Tibial artery (tissue), 4 donors: ENCODE measurements at regions not wholly inside any gene's neighbourhood (a gene's known extent, or its start where the extent isn't known, plus 50 kb on each side); places are given as distances from the start of the nearest gene placed in this dataset.
"Not testable (repeated sequence)": the region's sequence is repeated elsewhere in the genome, so short reads cannot be mapped to it uniquely, and the experiment has no call there.

Experiments
- DNase-seq, 2 donors: peaks; one replicate each; pipeline ENCODE4 v3.0.0-alpha.2; 2019
- H3K27ac ChIP-seq, 2 donors: fragments of 200-600 bp; sonication (generic) in 1 of 2; 1 replicate in 1 of 2; 2 replicates in 1 of 2; pipeline ENCODE4 v1.5.1; 2018 to 2019; ENCODE audit warnings: mild to moderate bottlenecking in 1 of 2
- H3K27me3 ChIP-seq, 2 donors: fragments of 200-600 bp; sonication (generic) in 1 of 2; one replicate each; pipeline versions ENCODE4 v1.5.1 to v1.6.0; 2016 to 2019
- H3K36me3 ChIP-seq, 3 donors: fragments of 200-600 bp; sonication (generic) in 2 of 3; one replicate each; pipeline ENCODE4 v1.5.1; 2016 to 2019; ENCODE audit warnings: mild to moderate bottlenecking in 2 of 3
- H3K4me1 ChIP-seq, 4 donors: fragments of 200-600 bp; sonication (generic) in 2 of 4; 1 replicate in 3 of 4; 2 replicates in 1 of 4; pipeline ENCODE4 v1.5.1; 2016 to 2019
- H3K4me3 ChIP-seq, 2 donors: fragments of 200-600 bp; sonication (generic) in 1 of 2; 1 replicate in 1 of 2; 2 replicates in 1 of 2; pipeline ENCODE4 v1.5.1; 2018 to 2019; ENCODE audit warnings: mild to moderate bottlenecking in 2 of 2
- H3K9me3 ChIP-seq, 3 donors: fragments of 200-600 bp; sonication (generic) in 1 of 3; one replicate each; pipeline ENCODE4 v1.5.1; 2016 to 2019
- CTCF ChIP-seq, 2 experiments: fragments of 200-600 bp in 1 of 2; fragments of 450-650 bp in 1 of 2; IDR thresholded peaks; one replicate each; pipeline ENCODE4 v1.5.1; 2017 to 2019; ENCODE audit warnings: antibody characterized with exemption in 2 of 2, mild to moderate bottlenecking in 1 of 2, moderate library complexity in 1 of 2
- intact Hi-C: fragments of 100-400 bp; cut with DNase I; formaldehyde crosslinking; loops from one replicate; pipeline ENCODE4 v1.15.0; 2023; ENCODE audit warnings: low total_unique reads

DNA sequence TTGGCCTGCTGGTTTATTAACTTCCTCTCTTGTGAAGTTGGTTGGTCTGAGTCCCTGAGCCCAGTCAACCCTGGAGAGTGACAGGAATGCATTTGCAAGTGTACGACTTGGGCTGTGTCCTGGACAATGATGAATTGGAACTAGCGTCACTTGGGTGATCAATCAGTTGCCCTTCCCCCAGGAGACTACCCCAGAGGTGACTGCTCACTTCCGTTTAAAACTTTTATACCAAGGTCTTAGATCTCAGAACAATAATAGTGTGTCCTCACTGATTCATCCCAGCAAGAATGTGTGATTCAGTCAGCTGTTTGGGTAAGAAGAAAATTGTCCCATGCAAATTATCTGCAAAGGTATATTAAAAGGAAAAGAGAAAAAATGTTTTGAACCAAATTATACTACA lies 102.9 kb upstream of the ARMC3 start:
- no peak overlapping the region for H3K4me3 ChIP-seq
- DNase-seq, result no peak
- H3K36me3 ChIP-seq, result no peaks in the 10 kb centered on the region
- H3K4me1 ChIP-seq, result peaks cover 0 to 19% (median 2%) of the 10 kb centered on the region in 4 donors
- no peak for TF ChIP-seq CTCF (IDR thresholded peaks at IDR 0.05)
- H3K9me3 ChIP-seq, result no peaks in the 10 kb centered on the region
- intact Hi-C loops, result no loop called here
- no peak overlapping the region for H3K27ac ChIP-seq
- H3K27me3 ChIP-seq, result no peaks in the 10 kb centered on the region

GRCh38 chr10:22824520-22824919 lies 103.3 kb upstream of the ARMC3 start:
- Histone ChIP-seq H3K4me3 (no peak overlapping the region), H3K27ac (no peak overlapping the region), H3K27me3 (no peaks in the 10 kb centered on the region), H3K36me3 (no peaks in the 10 kb centered on the region), H3K4me1 (peaks cover 0 to 19% (median 2%) of the 10 kb centered on the region in 4 donors), H3K9me3 (no peaks in the 10 kb centered on the region)
- TF ChIP-seq CTCF (IDR thresholded peaks at IDR 0.05), result no peak
- intact Hi-C loops, result no loop called here
- DNase-seq, result no peak

DNA sequence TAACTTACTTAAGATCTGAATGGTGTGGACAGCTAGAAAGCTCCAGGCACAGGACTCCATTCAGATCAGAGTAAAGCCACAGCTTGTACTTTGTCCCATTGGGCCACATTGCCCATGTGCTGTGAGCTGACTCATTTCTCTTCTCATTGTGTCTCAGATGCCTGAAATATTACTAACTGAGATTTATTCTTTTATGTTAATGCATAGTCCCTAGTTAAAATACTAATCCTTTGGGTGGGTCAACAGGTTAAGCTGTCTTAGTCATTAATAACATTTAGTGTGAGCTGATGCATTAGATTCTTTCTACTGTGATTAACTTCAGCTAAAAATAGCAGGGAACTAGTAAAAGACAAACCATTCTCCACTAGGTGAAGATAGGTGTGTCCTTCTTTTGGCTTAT lies 104.7 kb upstream of the ARMC3 start:
- Histone ChIP-seq H3K9me3 (no peaks in the 10 kb centered on the region), H3K27me3 (no peaks in the 10 kb centered on the region), H3K4me1 (peaks cover 0 to 6% (median 0%) of the 10 kb centered on the region in 4 donors), H3K27ac (no peak overlapping the region), H3K36me3 (no peaks in the 10 kb centered on the region), H3K4me3 (no peak overlapping the region)
- DNase-seq, result no peak
- intact Hi-C loops, result no loop called here
- no peak for TF ChIP-seq CTCF (IDR thresholded peaks at IDR 0.05)

DNA sequence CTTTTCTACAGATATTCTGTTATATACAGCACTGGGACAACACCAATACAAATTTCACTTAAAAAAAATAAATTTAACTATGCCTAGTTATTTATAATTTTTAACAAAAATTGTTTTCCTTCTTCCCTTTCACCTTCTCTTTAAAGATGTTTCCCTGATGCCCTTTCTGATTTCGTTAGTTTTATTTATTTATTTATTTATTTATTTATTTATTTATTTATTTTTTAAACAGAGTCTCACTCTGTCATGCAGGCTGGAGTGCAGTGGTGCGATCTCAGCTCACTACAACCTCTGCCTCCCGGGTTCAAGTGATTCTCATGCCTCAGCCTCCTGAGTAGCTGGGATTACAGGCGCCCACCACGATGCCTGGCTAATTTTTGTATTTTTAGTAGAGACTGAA lies 105.9 kb upstream of the ARMC3 start:
- H3K27ac ChIP-seq, H3K27me3 ChIP-seq, intact Hi-C loops, H3K4me3 ChIP-seq, H3K36me3 ChIP-seq, DNase-seq, H3K4me1 ChIP-seq, H3K9me3 ChIP-seq: not testable (repeated sequence)

DNA sequence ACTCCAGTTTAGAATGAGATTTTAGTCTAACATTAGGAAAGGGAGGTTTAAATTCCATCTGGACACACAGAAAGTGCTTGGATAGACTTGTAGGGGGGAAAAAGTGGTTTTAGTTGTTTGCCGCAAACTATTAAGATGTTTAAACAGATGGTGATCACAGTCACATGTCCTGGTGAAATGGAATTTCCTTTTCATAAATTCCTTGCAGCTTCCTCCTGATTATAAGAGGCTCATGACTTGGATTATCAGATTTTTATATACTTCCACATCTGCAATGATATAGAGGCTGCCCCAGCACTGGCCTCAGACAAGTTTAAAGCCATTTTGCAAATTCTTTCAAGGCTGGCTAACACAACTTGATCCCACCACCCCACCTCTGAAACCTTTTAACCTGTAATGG lies 106.4 kb upstream of the ARMC3 start:
- Histone ChIP-seq H3K9me3 (no peaks in the 10 kb centered on the region), H3K4me1 (no peaks in the 10 kb centered on the region), H3K27me3 (no peaks in the 10 kb centered on the region), H3K4me3 (no peak overlapping the region), H3K36me3 (no peaks in the 10 kb centered on the region), H3K27ac (no peak overlapping the region)
- TF ChIP-seq CTCF (IDR thresholded peaks at IDR 0.05), result no peak
- intact Hi-C loops, result no loop called here
- DNase-seq, result no peak

DNA sequence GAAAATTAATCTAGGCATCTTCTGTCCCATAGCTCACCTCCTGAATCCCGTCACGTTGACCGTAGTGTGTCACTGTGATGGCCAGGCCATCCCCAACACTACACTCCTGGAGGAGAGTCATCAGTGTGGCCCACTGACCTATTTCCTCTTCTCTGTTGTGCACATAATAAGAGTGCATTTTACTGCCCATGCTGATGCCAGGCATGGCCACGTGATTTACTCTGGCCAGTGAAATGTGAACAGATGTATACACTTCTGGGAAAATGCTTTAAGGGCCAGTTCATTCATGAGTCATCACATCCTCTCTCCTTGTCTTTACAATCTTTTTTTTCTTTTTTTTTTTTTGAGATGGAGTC lies 101.9 kb upstream of the PIP4K2A start:
- no peak for TF ChIP-seq CTCF (IDR thresholded peaks at IDR 0.05)
- DNase-seq, result no peak
- no peak overlapping the region for H3K4me3 ChIP-seq
- no peak overlapping the region for H3K27ac ChIP-seq
- no peaks in the 10 kb centered on the region for H3K36me3 ChIP-seq
- intact Hi-C loops, result no loop called here
- H3K27me3 ChIP-seq, result no peaks in the 10 kb centered on the region
- no peaks in the 10 kb centered on the region for H3K9me3 ChIP-seq
- H3K4me1 ChIP-seq, result no peaks in the 10 kb centered on the region
